GM23338 (cell line): ENCODE measurements at regions not wholly inside any gene's neighbourhood (a gene's known extent, or its start where the extent isn't known, plus 50 kb on each side); places are given as distances from the start of the nearest gene placed in this dataset.

Experiments used
- CREB1 ChIP-seq: fragments of 250-450 bp; sonication (Bioruptor Pico); IDR thresholded peaks from 2 replicates; pipeline ENCODE4 v1.5.0; 2020; ENCODE audit warnings: low read depth, mild to moderate bottlenecking, moderate library complexity
- EZH2 ChIP-seq: fragments of 200-600 bp; sonication (generic); IDR thresholded peaks from one replicate; pipeline ENCODE4 v1.8.0; 2017; ENCODE audit warnings: antibody characterized with exemption, mild to moderate bottlenecking, low read depth; ENCODE audit not compliant: unreplicated experiment
- EZH2phosphoT487 ChIP-seq: fragments of 200-600 bp; sonication (generic); IDR thresholded peaks from one replicate; pipeline ENCODE4 v1.8.1; 2018; ENCODE audit warnings: antibody characterized with exemption; ENCODE audit not compliant: unreplicated experiment
- JUNB ChIP-seq: IDR thresholded peaks from one replicate; pipeline ENCODE4 v1.6.1; 2016; ENCODE audit warnings: antibody characterized with exemption; ENCODE audit not compliant: unreplicated experiment
- POLR2AphosphoS5 ChIP-seq: IDR thresholded peaks from 2 replicates; pipeline ENCODE4 v1.6.1; 2016; ENCODE audit warnings: antibody characterized with exemption, low read depth
- STAT1 ChIP-seq: IDR thresholded peaks from one replicate; pipeline ENCODE4 v1.6.1; 2016; ENCODE audit warnings: antibody characterized with exemption; ENCODE audit not compliant: unreplicated experiment
- ZNF114 ChIP-seq: fragments of 250-450 bp; sonication (Bioruptor Pico); IDR thresholded peaks from 2 replicates; pipeline ENCODE4 v1.5.0; 2020; ENCODE audit warnings: mild to moderate bottlenecking, moderate library complexity
- ZNF331 ChIP-seq: fragments of 250-450 bp; sonication (Bioruptor Pico); IDR thresholded peaks from 2 replicates; pipeline ENCODE4 v1.5.0; 2020; ENCODE audit warnings: low read depth, mild to moderate bottlenecking, moderate library complexity
- TF ChIP-seq, protein P1 (sequence below), 2 experiments: fragments of 200-600 bp in 1 of 2; sonication (generic) in 1 of 2; conservative IDR thresholded peaks; 2 replicates each; pipeline versions ENCODE4 v1.5.1 to v1.6.1; 2016 to 2017; ENCODE audit warnings: antibody characterized with exemption in 2 of 2, low read depth in 2 of 2, mild to moderate bottlenecking in 2 of 2, moderate library complexity in 1 of 2
- TF ChIP-seq, protein P2 (sequence below): IDR thresholded peaks from one replicate; pipeline ENCODE4 v1.6.1; 2018; ENCODE audit warnings: antibody characterized with exemption; ENCODE audit not compliant: unreplicated experiment
- TF ChIP-seq, protein P3 (sequence below): fragments of 250-450 bp; sonication (Bioruptor Pico); IDR thresholded peaks from 2 replicates; pipeline ENCODE4 v1.5.0; 2020; ENCODE audit warnings: mild to moderate bottlenecking, moderate library complexity
- TF ChIP-seq, protein P4 (sequence below): IDR thresholded peaks from 2 replicates; pipeline ENCODE4 v1.6.1; 2016; ENCODE audit warnings: antibody characterized with exemption

DNA sequence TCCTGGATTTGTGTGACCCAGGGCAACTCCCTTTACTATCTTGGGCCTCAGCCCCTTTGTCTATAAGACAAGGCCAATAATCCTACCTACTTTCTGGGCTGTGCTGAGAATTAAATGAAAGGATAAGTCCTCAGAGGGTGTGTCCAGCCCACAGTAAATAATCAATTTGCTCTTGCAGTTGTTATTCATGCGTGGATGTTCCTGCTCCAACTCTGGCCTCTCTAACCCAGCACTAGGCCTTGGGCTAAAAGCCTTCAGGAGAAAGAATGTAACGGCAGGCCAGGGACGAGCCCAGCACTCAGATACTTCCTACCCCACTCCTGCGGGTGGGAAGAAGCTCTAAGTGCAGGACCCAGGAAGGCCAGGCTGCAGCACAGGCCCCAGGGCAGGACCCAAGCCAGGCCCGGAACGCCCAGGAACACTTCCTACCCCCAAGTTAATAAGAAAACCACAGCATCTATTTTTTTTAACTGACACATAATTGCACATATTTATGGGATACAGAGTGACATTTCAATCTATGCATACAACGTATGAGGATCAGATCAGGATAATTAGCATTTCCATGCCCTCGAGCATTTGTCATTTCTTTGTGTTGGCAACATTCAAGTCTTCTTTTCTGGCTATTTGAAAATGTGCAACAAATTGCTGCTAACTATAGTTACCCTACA, 179.6 kb upstream of the RBPJ start:
- TF ChIP-seq EZH2phosphoT487 (no peak), POLR2AphosphoS5 (no peak), EZH2 (no peak), JUNB (no peak), STAT1 (no peak), CREB1 (CRISPR knock-in tag) (no peak), ZNF114 (CRISPR knock-in tag) (no peak), ZNF331 (CRISPR knock-in tag) (no peak)
- TF ChIP-seq, protein P1, sequence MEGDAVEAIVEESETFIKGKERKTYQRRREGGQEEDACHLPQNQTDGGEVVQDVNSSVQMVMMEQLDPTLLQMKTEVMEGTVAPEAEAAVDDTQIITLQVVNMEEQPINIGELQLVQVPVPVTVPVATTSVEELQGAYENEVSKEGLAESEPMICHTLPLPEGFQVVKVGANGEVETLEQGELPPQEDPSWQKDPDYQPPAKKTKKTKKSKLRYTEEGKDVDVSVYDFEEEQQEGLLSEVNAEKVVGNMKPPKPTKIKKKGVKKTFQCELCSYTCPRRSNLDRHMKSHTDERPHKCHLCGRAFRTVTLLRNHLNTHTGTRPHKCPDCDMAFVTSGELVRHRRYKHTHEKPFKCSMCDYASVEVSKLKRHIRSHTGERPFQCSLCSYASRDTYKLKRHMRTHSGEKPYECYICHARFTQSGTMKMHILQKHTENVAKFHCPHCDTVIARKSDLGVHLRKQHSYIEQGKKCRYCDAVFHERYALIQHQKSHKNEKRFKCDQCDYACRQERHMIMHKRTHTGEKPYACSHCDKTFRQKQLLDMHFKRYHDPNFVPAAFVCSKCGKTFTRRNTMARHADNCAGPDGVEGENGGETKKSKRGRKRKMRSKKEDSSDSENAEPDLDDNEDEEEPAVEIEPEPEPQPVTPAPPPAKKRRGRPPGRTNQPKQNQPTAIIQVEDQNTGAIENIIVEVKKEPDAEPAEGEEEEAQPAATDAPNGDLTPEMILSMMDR (conservative IDR thresholded peaks at IDR 0.05; ENCODE audit: low read depth in 2 of 2): no peak
- TF ChIP-seq, protein P2, sequence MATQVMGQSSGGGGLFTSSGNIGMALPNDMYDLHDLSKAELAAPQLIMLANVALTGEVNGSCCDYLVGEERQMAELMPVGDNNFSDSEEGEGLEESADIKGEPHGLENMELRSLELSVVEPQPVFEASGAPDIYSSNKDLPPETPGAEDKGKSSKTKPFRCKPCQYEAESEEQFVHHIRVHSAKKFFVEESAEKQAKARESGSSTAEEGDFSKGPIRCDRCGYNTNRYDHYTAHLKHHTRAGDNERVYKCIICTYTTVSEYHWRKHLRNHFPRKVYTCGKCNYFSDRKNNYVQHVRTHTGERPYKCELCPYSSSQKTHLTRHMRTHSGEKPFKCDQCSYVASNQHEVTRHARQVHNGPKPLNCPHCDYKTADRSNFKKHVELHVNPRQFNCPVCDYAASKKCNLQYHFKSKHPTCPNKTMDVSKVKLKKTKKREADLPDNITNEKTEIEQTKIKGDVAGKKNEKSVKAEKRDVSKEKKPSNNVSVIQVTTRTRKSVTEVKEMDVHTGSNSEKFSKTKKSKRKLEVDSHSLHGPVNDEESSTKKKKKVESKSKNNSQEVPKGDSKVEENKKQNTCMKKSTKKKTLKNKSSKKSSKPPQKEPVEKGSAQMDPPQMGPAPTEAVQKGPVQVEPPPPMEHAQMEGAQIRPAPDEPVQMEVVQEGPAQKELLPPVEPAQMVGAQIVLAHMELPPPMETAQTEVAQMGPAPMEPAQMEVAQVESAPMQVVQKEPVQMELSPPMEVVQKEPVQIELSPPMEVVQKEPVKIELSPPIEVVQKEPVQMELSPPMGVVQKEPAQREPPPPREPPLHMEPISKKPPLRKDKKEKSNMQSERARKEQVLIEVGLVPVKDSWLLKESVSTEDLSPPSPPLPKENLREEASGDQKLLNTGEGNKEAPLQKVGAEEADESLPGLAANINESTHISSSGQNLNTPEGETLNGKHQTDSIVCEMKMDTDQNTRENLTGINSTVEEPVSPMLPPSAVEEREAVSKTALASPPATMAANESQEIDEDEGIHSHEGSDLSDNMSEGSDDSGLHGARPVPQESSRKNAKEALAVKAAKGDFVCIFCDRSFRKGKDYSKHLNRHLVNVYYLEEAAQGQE: no peak
- TF ChIP-seq, protein P3, sequence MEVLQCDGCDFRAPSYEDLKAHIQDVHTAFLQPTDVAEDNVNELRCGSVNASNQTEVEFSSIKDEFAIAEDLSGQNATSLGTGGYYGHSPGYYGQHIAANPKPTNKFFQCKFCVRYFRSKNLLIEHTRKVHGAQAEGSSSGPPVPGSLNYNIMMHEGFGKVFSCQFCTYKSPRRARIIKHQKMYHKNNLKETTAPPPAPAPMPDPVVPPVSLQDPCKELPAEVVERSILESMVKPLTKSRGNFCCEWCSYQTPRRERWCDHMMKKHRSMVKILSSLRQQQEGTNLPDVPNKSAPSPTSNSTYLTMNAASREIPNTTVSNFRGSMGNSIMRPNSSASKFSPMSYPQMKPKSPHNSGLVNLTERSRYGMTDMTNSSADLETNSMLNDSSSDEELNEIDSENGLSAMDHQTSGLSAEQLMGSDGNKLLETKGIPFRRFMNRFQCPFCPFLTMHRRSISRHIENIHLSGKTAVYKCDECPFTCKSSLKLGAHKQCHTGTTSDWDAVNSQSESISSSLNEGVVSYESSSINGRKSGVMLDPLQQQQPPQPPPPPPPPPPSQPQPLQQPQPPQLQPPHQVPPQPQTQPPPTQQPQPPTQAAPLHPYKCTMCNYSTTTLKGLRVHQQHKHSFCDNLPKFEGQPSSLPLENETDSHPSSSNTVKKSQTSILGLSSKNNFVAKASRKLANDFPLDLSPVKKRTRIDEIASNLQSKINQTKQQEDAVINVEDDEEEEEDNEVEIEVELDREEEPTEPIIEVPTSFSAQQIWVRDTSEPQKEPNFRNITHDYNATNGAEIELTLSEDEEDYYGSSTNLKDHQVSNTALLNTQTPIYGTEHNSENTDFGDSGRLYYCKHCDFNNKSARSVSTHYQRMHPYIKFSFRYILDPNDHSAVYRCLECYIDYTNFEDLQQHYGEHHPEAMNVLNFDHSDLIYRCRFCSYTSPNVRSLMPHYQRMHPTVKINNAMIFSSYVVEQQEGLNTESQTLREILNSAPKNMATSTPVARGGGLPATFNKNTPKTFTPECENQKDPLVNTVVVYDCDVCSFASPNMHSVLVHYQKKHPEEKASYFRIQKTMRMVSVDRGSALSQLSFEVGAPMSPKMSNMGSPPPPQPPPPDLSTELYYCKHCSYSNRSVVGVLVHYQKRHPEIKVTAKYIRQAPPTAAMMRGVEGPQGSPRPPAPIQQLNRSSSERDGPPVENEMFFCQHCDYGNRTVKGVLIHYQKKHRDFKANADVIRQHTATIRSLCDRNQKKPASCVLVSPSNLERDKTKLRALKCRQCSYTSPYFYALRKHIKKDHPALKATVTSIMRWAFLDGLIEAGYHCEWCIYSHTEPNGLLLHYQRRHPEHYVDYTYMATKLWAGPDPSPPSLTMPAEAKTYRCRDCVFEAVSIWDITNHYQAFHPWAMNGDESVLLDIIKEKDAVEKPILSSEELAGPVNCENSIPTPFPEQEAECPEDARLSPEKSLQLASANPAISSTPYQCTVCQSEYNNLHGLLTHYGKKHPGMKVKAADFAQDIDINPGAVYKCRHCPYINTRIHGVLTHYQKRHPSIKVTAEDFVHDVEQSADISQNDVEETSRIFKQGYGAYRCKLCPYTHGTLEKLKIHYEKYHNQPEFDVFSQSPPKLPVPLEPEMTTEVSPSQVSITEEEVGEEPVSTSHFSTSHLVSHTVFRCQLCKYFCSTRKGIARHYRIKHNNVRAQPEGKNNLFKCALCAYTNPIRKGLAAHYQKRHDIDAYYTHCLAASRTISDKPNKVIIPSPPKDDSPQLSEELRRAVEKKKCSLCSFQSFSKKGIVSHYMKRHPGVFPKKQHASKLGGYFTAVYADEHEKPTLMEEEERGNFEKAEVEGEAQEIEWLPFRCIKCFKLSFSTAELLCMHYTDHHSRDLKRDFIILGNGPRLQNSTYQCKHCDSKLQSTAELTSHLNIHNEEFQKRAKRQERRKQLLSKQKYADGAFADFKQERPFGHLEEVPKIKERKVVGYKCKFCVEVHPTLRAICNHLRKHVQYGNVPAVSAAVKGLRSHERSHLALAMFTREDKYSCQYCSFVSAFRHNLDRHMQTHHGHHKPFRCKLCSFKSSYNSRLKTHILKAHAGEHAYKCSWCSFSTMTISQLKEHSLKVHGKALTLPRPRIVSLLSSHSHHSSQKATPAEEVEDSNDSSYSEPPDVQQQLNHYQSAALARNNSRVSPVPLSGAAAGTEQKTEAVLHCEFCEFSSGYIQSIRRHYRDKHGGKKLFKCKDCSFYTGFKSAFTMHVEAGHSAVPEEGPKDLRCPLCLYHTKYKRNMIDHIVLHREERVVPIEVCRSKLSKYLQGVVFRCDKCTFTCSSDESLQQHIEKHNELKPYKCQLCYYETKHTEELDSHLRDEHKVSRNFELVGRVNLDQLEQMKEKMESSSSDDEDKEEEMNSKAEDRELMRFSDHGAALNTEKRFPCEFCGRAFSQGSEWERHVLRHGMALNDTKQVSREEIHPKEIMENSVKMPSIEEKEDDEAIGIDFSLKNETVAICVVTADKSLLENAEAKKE (CRISPR knock-in tag): no peak
- TF ChIP-seq, protein P4, sequence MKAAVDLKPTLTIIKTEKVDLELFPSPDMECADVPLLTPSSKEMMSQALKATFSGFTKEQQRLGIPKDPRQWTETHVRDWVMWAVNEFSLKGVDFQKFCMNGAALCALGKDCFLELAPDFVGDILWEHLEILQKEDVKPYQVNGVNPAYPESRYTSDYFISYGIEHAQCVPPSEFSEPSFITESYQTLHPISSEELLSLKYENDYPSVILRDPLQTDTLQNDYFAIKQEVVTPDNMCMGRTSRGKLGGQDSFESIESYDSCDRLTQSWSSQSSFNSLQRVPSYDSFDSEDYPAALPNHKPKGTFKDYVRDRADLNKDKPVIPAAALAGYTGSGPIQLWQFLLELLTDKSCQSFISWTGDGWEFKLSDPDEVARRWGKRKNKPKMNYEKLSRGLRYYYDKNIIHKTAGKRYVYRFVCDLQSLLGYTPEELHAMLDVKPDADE: no peak
